SK-N-SH (cell line): ENCODE measurements at regions not wholly inside any gene's neighbourhood (a gene's known extent, or its start where the extent isn't known, plus 50 kb on each side); places are given as distances from the start of the nearest gene placed in this dataset.

Experiments
- FOXJ3 ChIP-seq: sonication (generic); formaldehyde crosslinking; IDR thresholded peaks from 2 replicates; pipeline ENCODE4 v1.5.1; 2020; ENCODE audit warnings: mild to moderate bottlenecking, missing genetic modification reagents
- PBX3 ChIP-seq: IDR thresholded peaks from 2 replicates; pipeline ENCODE4; 2012
- POLR2AphosphoS5 ChIP-seq: IDR thresholded peaks from 2 replicates; pipeline ENCODE4 v1.6.1; 2012; ENCODE audit warnings: low read depth, low read length
- SMC3 ChIP-seq: IDR thresholded peaks from 2 replicates; pipeline ENCODE4 v1.6.1; 2012; ENCODE audit warnings: low read depth, low read length, improper control_type of control experiment
- USF2 ChIP-seq: fragments of 150-350 bp; IDR thresholded peaks from 2 replicates; pipeline ENCODE4 v1.6.1; 2017; ENCODE audit warnings: antibody characterized with exemption, low read length, low read depth, borderline replicate concordance
- TF ChIP-seq, protein P1 (sequence below): fragments of 200-600 bp; sonication (generic); IDR thresholded peaks from 2 replicates; pipeline ENCODE4 v1.6.1; 2017; ENCODE audit warnings: antibody characterized with exemption, mild to moderate bottlenecking, moderate library complexity
- TF ChIP-seq, protein P2 (sequence below): IDR thresholded peaks from 2 replicates; pipeline ENCODE4 v1.6.1; 2012; ENCODE audit warnings: mild to moderate bottlenecking, low read depth, low read length, moderate library complexity

DNA sequence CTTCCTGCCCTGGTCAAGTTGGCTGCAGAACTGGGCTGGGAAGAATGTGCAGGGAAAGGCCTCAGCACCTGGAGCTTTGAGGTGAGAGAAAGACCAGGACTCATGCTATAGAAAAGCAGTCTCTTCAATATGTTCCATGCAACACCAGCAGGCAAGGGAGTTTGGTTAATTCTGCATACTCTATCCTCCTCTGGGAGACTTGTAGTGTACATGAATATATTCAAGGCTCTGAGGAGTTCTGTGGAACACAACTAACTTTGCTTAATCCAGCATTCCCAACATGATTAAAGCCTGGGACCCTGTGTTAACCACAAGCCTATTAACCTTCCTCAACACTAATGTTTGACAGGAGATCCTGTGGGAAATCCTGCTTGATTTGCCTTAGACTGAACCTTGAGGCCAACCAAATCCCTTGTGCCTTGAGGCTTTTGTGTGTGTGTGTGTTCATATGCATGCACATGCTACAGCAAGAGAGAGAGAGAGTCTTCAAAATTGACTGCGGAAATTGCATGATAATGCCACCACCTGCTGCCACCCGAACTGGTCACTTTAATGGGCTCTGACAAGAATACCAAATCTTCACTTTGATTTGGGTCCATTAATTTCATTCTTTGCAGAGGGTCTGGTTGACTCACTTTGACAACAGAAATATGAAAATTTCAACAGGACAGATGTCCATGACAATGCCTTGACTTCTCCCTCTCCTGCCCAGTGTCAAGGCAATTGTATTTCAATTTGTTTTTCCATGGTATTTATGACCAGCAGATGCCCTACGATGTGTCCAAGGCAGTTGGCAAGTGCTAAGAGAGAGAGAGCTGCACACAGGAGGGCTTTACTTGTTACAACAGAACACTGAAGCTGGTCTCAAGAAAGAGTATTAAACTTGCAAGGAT lies 238.2 kb upstream of the ZBED5 start:
- TF ChIP-seq SMC3 (no peak), USF2 (no peak), POLR2AphosphoS5 (no peak), FOXJ3 (CRISPR knock-in tag) (no peak), PBX3 (no peak)
- TF ChIP-seq, protein P1, sequence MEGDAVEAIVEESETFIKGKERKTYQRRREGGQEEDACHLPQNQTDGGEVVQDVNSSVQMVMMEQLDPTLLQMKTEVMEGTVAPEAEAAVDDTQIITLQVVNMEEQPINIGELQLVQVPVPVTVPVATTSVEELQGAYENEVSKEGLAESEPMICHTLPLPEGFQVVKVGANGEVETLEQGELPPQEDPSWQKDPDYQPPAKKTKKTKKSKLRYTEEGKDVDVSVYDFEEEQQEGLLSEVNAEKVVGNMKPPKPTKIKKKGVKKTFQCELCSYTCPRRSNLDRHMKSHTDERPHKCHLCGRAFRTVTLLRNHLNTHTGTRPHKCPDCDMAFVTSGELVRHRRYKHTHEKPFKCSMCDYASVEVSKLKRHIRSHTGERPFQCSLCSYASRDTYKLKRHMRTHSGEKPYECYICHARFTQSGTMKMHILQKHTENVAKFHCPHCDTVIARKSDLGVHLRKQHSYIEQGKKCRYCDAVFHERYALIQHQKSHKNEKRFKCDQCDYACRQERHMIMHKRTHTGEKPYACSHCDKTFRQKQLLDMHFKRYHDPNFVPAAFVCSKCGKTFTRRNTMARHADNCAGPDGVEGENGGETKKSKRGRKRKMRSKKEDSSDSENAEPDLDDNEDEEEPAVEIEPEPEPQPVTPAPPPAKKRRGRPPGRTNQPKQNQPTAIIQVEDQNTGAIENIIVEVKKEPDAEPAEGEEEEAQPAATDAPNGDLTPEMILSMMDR: no peak
- TF ChIP-seq, protein P2, sequence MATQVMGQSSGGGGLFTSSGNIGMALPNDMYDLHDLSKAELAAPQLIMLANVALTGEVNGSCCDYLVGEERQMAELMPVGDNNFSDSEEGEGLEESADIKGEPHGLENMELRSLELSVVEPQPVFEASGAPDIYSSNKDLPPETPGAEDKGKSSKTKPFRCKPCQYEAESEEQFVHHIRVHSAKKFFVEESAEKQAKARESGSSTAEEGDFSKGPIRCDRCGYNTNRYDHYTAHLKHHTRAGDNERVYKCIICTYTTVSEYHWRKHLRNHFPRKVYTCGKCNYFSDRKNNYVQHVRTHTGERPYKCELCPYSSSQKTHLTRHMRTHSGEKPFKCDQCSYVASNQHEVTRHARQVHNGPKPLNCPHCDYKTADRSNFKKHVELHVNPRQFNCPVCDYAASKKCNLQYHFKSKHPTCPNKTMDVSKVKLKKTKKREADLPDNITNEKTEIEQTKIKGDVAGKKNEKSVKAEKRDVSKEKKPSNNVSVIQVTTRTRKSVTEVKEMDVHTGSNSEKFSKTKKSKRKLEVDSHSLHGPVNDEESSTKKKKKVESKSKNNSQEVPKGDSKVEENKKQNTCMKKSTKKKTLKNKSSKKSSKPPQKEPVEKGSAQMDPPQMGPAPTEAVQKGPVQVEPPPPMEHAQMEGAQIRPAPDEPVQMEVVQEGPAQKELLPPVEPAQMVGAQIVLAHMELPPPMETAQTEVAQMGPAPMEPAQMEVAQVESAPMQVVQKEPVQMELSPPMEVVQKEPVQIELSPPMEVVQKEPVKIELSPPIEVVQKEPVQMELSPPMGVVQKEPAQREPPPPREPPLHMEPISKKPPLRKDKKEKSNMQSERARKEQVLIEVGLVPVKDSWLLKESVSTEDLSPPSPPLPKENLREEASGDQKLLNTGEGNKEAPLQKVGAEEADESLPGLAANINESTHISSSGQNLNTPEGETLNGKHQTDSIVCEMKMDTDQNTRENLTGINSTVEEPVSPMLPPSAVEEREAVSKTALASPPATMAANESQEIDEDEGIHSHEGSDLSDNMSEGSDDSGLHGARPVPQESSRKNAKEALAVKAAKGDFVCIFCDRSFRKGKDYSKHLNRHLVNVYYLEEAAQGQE: no peak
